ENCODE measurements at regions not wholly inside any gene's neighbourhood (a gene's known extent, or its start where the extent isn't known, plus 50 kb on each side); places are given as distances from the start of the nearest gene placed in this dataset.

GRCh38 chr1:234823191-234824176 lies 213.5 kb upstream of the IRF2BP2 start:
- H3F3A ChIP-seq (replicated peaks; ENCODE audit: insufficient read depth): no peaks in the 10 kb centered on the region
- 91% methylated on average over 16 of the region's 16 CpGs for WGBS (ENCODE audit: low lambda C conversion rate)
- TF ChIP-seq JUND (IDR thresholded peaks at IDR 0.05) (no peak), GATA2 (CRISPR knock-in tag; IDR thresholded peaks at IDR 0.05) (no peak), TEAD4 (IDR thresholded peaks at IDR 0.05; ENCODE audit: borderline replicate concordance, insufficient read depth) (no peak), FOXM1 (IDR thresholded peaks at IDR 0.05; ENCODE audit: low read depth) (no peak), FOXJ3 (CRISPR knock-in tag; IDR thresholded peaks at IDR 0.05) (no peak), RXRA (IDR thresholded peaks at IDR 0.05; ENCODE audit: borderline replicate concordance, low read depth) (no peak), TCF12 (IDR thresholded peaks at IDR 0.05) (no peak), PBX3 (IDR thresholded peaks at IDR 0.05) (no peak), MEF2A (IDR thresholded peaks at IDR 0.05; ENCODE audit: borderline replicate concordance, low read depth) (no peak), USF2 (IDR thresholded peaks at IDR 0.05; ENCODE audit: borderline replicate concordance, low read depth, low read length) (no peak), RCOR1 (IDR thresholded peaks at IDR 0.05; ENCODE audit: low read length) (no peak), SIN3A (IDR thresholded peaks at IDR 0.05; ENCODE audit: borderline replicate concordance, low read depth, low read length) (no peak)
- no peak overlapping the region for H2AFZ ChIP-seq (ENCODE audit: low read depth)
- no peaks in the 10 kb centered on the region for H3K27me3 ChIP-seq (ENCODE audit: insufficient read depth)
- DNase-seq: no peak
- H3K9me3 ChIP-seq: no peaks in the 10 kb centered on the region
- POLR2A ChIA-PET: no interaction called here
- no peak overlapping the region for H3K9ac ChIP-seq
- no peaks in the 10 kb centered on the region for H3K9me2 ChIP-seq
- H3K36me3 ChIP-seq (replicated peaks in 1 of 2; ENCODE audit: control insufficient read depth in 1 of 2, insufficient read depth in 2 of 2, low read length in 1 of 2): no peaks in the 10 kb centered on the region
- CTCF ChIA-PET: no interaction called here
- no peak overlapping the region for H3K27ac ChIP-seq (ENCODE audit: low read depth in 2 of 2, low read length in 1 of 2)
- no peaks in the 10 kb centered on the region for H4K20me1 ChIP-seq (ENCODE audit: insufficient read depth)
- H3K4me3 ChIP-seq (ENCODE audit: low read depth in 2 of 2, low read length in 1 of 2): no peak overlapping the region
- H3K79me2 ChIP-seq (ENCODE audit: insufficient read depth): no peaks in the 10 kb centered on the region
- peaks cover 0 to 4% of the 10 kb centered on the region in 2 experiments; a peak in 2 of 4 replicates for H3K4me1 ChIP-seq (ENCODE audit: control insufficient read depth in 1 of 2, insufficient read depth in 2 of 2, low read depth in 1 of 2, low read length in 1 of 2)
- H3K4me2 ChIP-seq: no peak overlapping the region

- Histone ChIP-seq H2AFZ (ENCODE audit: low read depth) (no peak overlapping the region), H3K36me3 (replicated peaks in 1 of 2; ENCODE audit: control insufficient read depth in 1 of 2, insufficient read depth in 2 of 2, low read length in 1 of 2) (no peaks in the 10 kb centered on the region), H4K20me1 (ENCODE audit: insufficient read depth) (no peaks in the 10 kb centered on the region), H3K9ac (no peak overlapping the region), H3K4me1 (ENCODE audit: control insufficient read depth in 1 of 2, insufficient read depth in 2 of 2, low read depth in 1 of 2, low read length in 1 of 2) (peaks cover 0 to 4% of the 10 kb centered on the region in 2 experiments; a peak in 2 of 4 replicates), H3K9me2 (no peaks in the 10 kb centered on the region), H3K4me2 (no peak overlapping the region), H3K9me3 (no peaks in the 10 kb centered on the region), H3K27me3 (ENCODE audit: insufficient read depth) (no peaks in the 10 kb centered on the region), H3K27ac (ENCODE audit: low read depth in 2 of 2, low read length in 1 of 2) (no peak overlapping the region), H3F3A (replicated peaks; ENCODE audit: insufficient read depth) (no peaks in the 10 kb centered on the region), H3K79me2 (ENCODE audit: insufficient read depth) (no peaks in the 10 kb centered on the region), H3K4me3 (ENCODE audit: low read depth in 2 of 2, low read length in 1 of 2) (no peak overlapping the region)
- DNase-seq: no peak
- WGBS (ENCODE audit: low lambda C conversion rate): 96% methylated on average over 6 of the region's 6 CpGs
- POLR2A ChIA-PET: no interaction called here
- CTCF ChIA-PET: no interaction called here
- TF ChIP-seq TAF1 (IDR thresholded peaks at IDR 0.05; ENCODE audit: borderline replicate concordance, low read depth, low read length): no peak
- TF ChIP-seq YY1 (IDR thresholded peaks at IDR 0.05; ENCODE audit: low read depth): no peak
- no peak for TF ChIP-seq CTCF (IDR thresholded peaks at IDR 0.05)
- no peak for TF ChIP-seq REST (IDR thresholded peaks at IDR 0.05; ENCODE audit: low read depth, low read length)
- no peak for TF ChIP-seq MEF2A (IDR thresholded peaks at IDR 0.05; ENCODE audit: borderline replicate concordance, low read depth)
- no peak for TF ChIP-seq USF1 (IDR thresholded peaks at IDR 0.05; ENCODE audit: borderline replicate concordance, low read depth)
- TF ChIP-seq PBX3 (IDR thresholded peaks at IDR 0.05): no peak
These were observed 211.9 kb upstream of the IRF2BP2 start for GRCh38 chr1:234821840-234822239.

Data from SK-N-SH (cell line).